CD4-positive, alpha-beta T cell (primary cell): ENCODE measurements at regions not wholly inside any gene's neighbourhood (a gene's known extent, or its start where the extent isn't known, plus 50 kb on each side); places are given as distances from the start of the nearest gene placed in this dataset.

Experiments
- ATAC-seq: fragments of 200-7000 bp; cut with Tn5 transposase; one replicate; pipeline ENCODE4 v1.10.0; 2022; ENCODE audit warnings: mild to moderate bottlenecking; ENCODE audit not compliant: poor library complexity
- CTCF ChIA-PET: fragments of 350-600 bp; sonication (Branson Sonifier 250); formaldehyde crosslinking; loops from one replicate; lab custom pipeline; 2021; ENCODE audit warnings: antibody characterized with exemption, inconsistent platforms; lab: Charles Lee
- POLR2A ChIA-PET: fragments of 350-600 bp; sonication (Branson Sonifier 250); formaldehyde crosslinking; loops from one replicate; lab custom pipeline; 2021; ENCODE audit warnings: antibody characterized with exemption, inconsistent platforms; lab: Charles Lee
- DNase-seq, 14 experiments: peaks; one replicate each; pipeline ENCODE4 v3.0.0-alpha.2; 2013 to 2020; ENCODE audit warnings: mixed read lengths in 2 of 14
- H3K27ac ChIP-seq, 2 donors: one replicate each; pipeline versions ENCODE4 v1.5.1 to v1.7.0; 2013; ENCODE audit warnings: low read length in 2 of 2, low read depth in 1 of 2, mild to moderate bottlenecking in 1 of 2
- H3K27me3 ChIP-seq, 2 experiments: 1 replicate in 1 of 2; 2 replicates in 1 of 2; pipeline versions ENCODE4 v1.6.1 to v1.7.0; 2013; ENCODE audit warnings: low read length in 2 of 2, control low read depth in 1 of 2, mild to moderate bottlenecking in 1 of 2, moderate library complexity in 1 of 2; ENCODE audit not compliant: insufficient read depth in 2 of 2, control insufficient read depth in 1 of 2
- H3K36me3 ChIP-seq: one replicate; pipeline ENCODE4 v1.6.1; 2013; ENCODE audit warnings: low read length, control low read depth; ENCODE audit not compliant: insufficient read depth
- H3K4me1 ChIP-seq: one replicate; pipeline ENCODE4 v1.6.1; 2013; ENCODE audit warnings: low read length, control low read depth; ENCODE audit not compliant: insufficient read depth
- H3K4me3 ChIP-seq: one replicate; pipeline ENCODE4 v1.5.1; 2013; ENCODE audit warnings: mild to moderate bottlenecking, low read length, moderate library complexity
- H3K9me3 ChIP-seq, 2 experiments: 1 replicate in 1 of 2; 2 replicates in 1 of 2; pipeline versions ENCODE4 v1.6.1 to v1.7.0; 2013; ENCODE audit warnings: low read length in 2 of 2, mild to moderate bottlenecking in 2 of 2, control low read depth in 1 of 2, moderate library complexity in 1 of 2; ENCODE audit not compliant: control insufficient read depth in 1 of 2, insufficient read depth in 1 of 2
- H3K27ac Mint-ChIP-seq: one replicate; pipeline ENCODE4 v1.8.0; 2020; ENCODE audit warnings: mixed read lengths
- H3K27me3 Mint-ChIP-seq: one replicate; pipeline ENCODE4 v1.8.0; 2021; ENCODE audit warnings: mixed read lengths
- H3K36me3 Mint-ChIP-seq: one replicate; pipeline ENCODE4 v1.8.0; 2021; ENCODE audit warnings: low read depth, mixed read lengths
- H3K4me1 Mint-ChIP-seq: one replicate; pipeline ENCODE4 v1.8.0; 2021; ENCODE audit warnings: low read depth, mixed read lengths
- H3K4me3 Mint-ChIP-seq: one replicate; pipeline ENCODE4 v1.8.0; 2020; ENCODE audit warnings: mild to moderate bottlenecking, mixed read lengths
- H3K9me3 Mint-ChIP-seq: one replicate; pipeline ENCODE4 v1.8.0; 2020; ENCODE audit warnings: mixed read lengths
- CTCF ChIP-seq: fragments of 200-600 bp; IDR thresholded peaks from one replicate; pipeline ENCODE4 v1.8.0; 2022; ENCODE audit warnings: antibody characterized with exemption, mild to moderate bottlenecking
- intact Hi-C, 2 experiments: fragments of 100-400 bp; cut with DNase I in 1 of 2; cut with micrococcal nuclease in 1 of 2; formaldehyde crosslinking; loops; one replicate each; pipeline versions ENCODE4 v1.15.1 to v1.9.0; 2023 to 2025; cut with DNase I, micrococcal nuclease

- ChIA-PET POLR2A (no interaction called here), CTCF (no interaction called here)
- no peak for ATAC-seq
- H3K4me1 Mint-ChIP-seq = no peaks in the 10 kb centered on the region
- H3K27me3 Mint-ChIP-seq = no peaks in the 10 kb centered on the region
- H3K9me3 Mint-ChIP-seq = peaks cover 20% of the 10 kb centered on the region
- Histone ChIP-seq H3K27ac (no peak overlapping the region), H3K36me3 (no peaks in the 10 kb centered on the region), H3K4me1 (no peaks in the 10 kb centered on the region), H3K4me3 (no peak overlapping the region), H3K27me3 (no peaks in the 10 kb centered on the region), H3K9me3 (peaks cover 3 to 7% of the 10 kb centered on the region in 2 experiments)
- TF ChIP-seq CTCF = no peak
- no peak overlapping the region for H3K4me3 Mint-ChIP-seq
- DNase-seq = no peak
- intact Hi-C loops = no loop called here
- H3K36me3 Mint-ChIP-seq = no peaks in the 10 kb centered on the region
- no peak overlapping the region for H3K27ac Mint-ChIP-seq
These were observed 768.8 kb upstream of the NOVA1 start for GRCh38 chr14:27366596-27366995.

GRCh38 chr14:27367345-27367744 is 769.5 kb upstream of the NOVA1 start:
- Mint-ChIP-seq H3K4me3 (no peak overlapping the region), H3K27ac (no peak overlapping the region), H3K4me1 (no peaks in the 10 kb centered on the region), H3K27me3 (no peaks in the 10 kb centered on the region), H3K36me3 (no peaks in the 10 kb centered on the region), H3K9me3 (peaks cover 19% of the 10 kb centered on the region)
- Histone ChIP-seq H3K27ac (no peak overlapping the region), H3K4me1 (no peaks in the 10 kb centered on the region), H3K27me3 (no peaks in the 10 kb centered on the region), H3K4me3 (no peak overlapping the region), H3K9me3 (peaks cover 3 to 7% of the 10 kb centered on the region in 2 experiments), H3K36me3 (no peaks in the 10 kb centered on the region)
- ATAC-seq (no peak), DNase-seq (no peak)
- intact Hi-C loops = no loop called here
- no peak for TF ChIP-seq CTCF
- POLR2A ChIA-PET = no interaction called here
- CTCF ChIA-PET = no interaction called here

GRCh38 chr14:27370074-27370473 is 772.2 kb upstream of the NOVA1 start:
- Mint-ChIP-seq H3K36me3 (no peaks in the 10 kb centered on the region), H3K9me3 (peaks cover 26% of the 10 kb centered on the region), H3K4me3 (no peak overlapping the region), H3K4me1 (no peaks in the 10 kb centered on the region), H3K27me3 (no peaks in the 10 kb centered on the region), H3K27ac (no peak overlapping the region)
- Histone ChIP-seq H3K4me1 (no peaks in the 10 kb centered on the region), H3K9me3 (peaks cover 0 to 4% of the 10 kb centered on the region in 2 experiments), H3K36me3 (no peaks in the 10 kb centered on the region), H3K4me3 (no peak overlapping the region), H3K27ac (no peak overlapping the region), H3K27me3 (no peaks in the 10 kb centered on the region)
- intact Hi-C loops = no loop called here
- ChIA-PET POLR2A (no interaction called here), CTCF (interaction anchor here (0.6 kb wide), 1 partner anchor 374 kb away, joined by 4 read pairs; no protein-coding TSS in a partner anchor)
- DNase-seq (no peak), ATAC-seq (no peak)
- no peak for TF ChIP-seq CTCF
